C4-2B (cell line): ENCODE measurements at regions not wholly inside any gene's neighbourhood (a gene's known extent, or its start where the extent isn't known, plus 50 kb on each side); places are given as distances from the start of the nearest gene placed in this dataset.

Experiments used
- CTCF ChIP-seq: fragments of 450-650 bp; conservative IDR thresholded peaks from 2 replicates; pipeline ENCODE4 v1.5.1; 2017; ENCODE audit warnings: mild to moderate bottlenecking
- ZFX ChIP-seq: fragments of 450-650 bp; IDR thresholded peaks from 2 replicates; pipeline ENCODE4 v1.6.1; 2017

- TF ChIP-seq CTCF (no peak), ZFX (no peak)
These were observed 489.8 kb upstream of the PROK2 start for GRCh38 chr3:72274493-72275330.
